K562 (cell line): ENCODE measurements at regions not wholly inside any gene's neighbourhood (a gene's known extent, or its start where the extent isn't known, plus 50 kb on each side); places are given as distances from the start of the nearest gene placed in this dataset.

Experiments
- CEBPB ChIP-seq: fragments of 450-650 bp; IDR thresholded peaks from 2 replicates; pipeline ENCODE4 v1.6.1; 2016; ENCODE audit warnings: missing genetic modification characterization, missing compliant biosample characterization
- CEBPG ChIP-seq, 3 experiments: fragments of 200-800 bp in 1 of 3; sonication (Bioruptor generic) in 1 of 3; sonication (generic) in 1 of 3; formaldehyde crosslinking in 1 of 3; IDR thresholded peaks in 2 of 3; conservative IDR thresholded peaks in 1 of 3; 2 replicates each; pipeline versions ENCODE4 v1.6.1 to v1.8.0; 2016 to 2022; ENCODE audit warnings: missing compliant biosample characterization in 2 of 3, missing genetic modification characterization in 2 of 3, mild to moderate bottlenecking in 1 of 3, missing genetic modification reagents in 1 of 3
- GABPB2 ChIP-seq: fragments of 250-450 bp; sonication (Bioruptor Pico); conservative IDR thresholded peaks from 2 replicates; pipeline ENCODE4 v1.5.1; 2021; ENCODE audit warnings: mild to moderate bottlenecking
- POLR2A ChIP-seq: fragments of 450-650 bp; conservative IDR thresholded peaks from 2 replicates; pipeline ENCODE4 v1.6.1; 2016
- RFX5 ChIP-seq: IDR thresholded peaks from 2 replicates; pipeline ENCODE4 v1.6.1; 2011; ENCODE audit warnings: low read depth, mild to moderate bottlenecking, improper control_type of control experiment, low read length
- RUNX1 ChIP-seq: sonication (generic); IDR thresholded peaks from 2 replicates; pipeline ENCODE4 v1.6.1; 2016; ENCODE audit warnings: antibody characterized with exemption, low read depth
- TAF15 ChIP-seq: fragments of 200-400 bp; formaldehyde crosslinking; IDR thresholded peaks from 2 replicates; pipeline ENCODE4 v1.6.1; 2017; ENCODE audit warnings: mild to moderate bottlenecking, low read depth, low read length, moderate library complexity
- ZNF274 ChIP-seq: IDR thresholded peaks from 2 replicates; pipeline ENCODE4 v1.6.1; 2011; ENCODE audit warnings: low read depth, mild to moderate bottlenecking, low read length, moderate library complexity, borderline replicate concordance
- ZNF282 ChIP-seq: sonication (generic); formaldehyde crosslinking; IDR thresholded peaks from 2 replicates; pipeline ENCODE4 v1.8.1; 2023; ENCODE audit warnings: missing genetic modification reagents
- TF ChIP-seq, protein P1 (sequence below): sonication (generic); formaldehyde crosslinking; IDR thresholded peaks from 2 replicates; pipeline ENCODE4 v1.8.0; 2023; ENCODE audit warnings: mild to moderate bottlenecking, missing genetic modification reagents
- TF ChIP-seq, protein P2 (sequence below), 2 experiments: fragments of 450-650 bp in 1 of 2; IDR thresholded peaks; 2 replicates each; pipeline ENCODE4 v1.6.1; 2011 to 2017; ENCODE audit warnings: low read depth in 2 of 2, antibody characterized with exemption in 1 of 2, borderline replicate concordance in 1 of 2, low read length in 1 of 2, mild to moderate bottlenecking in 1 of 2, mixed read lengths in 1 of 2; ENCODE audit not compliant: control insufficient read depth in 1 of 2
- TF ChIP-seq, protein P3 (sequence below): sonication (generic); formaldehyde crosslinking; IDR thresholded peaks from 2 replicates; pipeline ENCODE4 v1.8.1; 2023; ENCODE audit warnings: mild to moderate bottlenecking, missing genetic modification reagents

DNA sequence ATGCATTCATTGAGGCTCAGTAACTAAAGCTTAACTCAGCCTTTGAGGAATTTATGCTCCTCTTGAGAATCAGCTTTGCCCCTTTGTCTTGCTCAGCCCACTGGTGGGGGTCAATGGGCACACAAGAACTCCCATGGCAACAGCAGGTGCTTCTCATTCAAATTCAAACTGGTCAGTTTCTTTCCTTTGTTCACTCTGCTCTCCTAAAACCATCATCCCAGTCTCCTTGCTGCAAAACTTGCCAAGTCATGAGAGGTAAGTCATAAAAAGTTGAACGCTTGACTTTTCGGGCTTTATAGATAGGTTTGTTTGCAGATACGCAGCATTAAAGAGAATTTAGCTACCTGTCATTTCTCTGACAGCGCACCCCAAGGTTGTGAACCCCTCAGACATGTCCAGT lies 146.8 kb downstream of the TFAP2A start:
- TF ChIP-seq, protein P1, sequence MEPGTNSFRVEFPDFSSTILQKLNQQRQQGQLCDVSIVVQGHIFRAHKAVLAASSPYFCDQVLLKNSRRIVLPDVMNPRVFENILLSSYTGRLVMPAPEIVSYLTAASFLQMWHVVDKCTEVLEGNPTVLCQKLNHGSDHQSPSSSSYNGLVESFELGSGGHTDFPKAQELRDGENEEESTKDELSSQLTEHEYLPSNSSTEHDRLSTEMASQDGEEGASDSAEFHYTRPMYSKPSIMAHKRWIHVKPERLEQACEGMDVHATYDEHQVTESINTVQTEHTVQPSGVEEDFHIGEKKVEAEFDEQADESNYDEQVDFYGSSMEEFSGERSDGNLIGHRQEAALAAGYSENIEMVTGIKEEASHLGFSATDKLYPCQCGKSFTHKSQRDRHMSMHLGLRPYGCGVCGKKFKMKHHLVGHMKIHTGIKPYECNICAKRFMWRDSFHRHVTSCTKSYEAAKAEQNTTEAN (CRISPR knock-in tag) = no peak
- no peak for TF ChIP-seq POLR2A
- TF ChIP-seq RFX5 = no peak
- TF ChIP-seq, protein P2, sequence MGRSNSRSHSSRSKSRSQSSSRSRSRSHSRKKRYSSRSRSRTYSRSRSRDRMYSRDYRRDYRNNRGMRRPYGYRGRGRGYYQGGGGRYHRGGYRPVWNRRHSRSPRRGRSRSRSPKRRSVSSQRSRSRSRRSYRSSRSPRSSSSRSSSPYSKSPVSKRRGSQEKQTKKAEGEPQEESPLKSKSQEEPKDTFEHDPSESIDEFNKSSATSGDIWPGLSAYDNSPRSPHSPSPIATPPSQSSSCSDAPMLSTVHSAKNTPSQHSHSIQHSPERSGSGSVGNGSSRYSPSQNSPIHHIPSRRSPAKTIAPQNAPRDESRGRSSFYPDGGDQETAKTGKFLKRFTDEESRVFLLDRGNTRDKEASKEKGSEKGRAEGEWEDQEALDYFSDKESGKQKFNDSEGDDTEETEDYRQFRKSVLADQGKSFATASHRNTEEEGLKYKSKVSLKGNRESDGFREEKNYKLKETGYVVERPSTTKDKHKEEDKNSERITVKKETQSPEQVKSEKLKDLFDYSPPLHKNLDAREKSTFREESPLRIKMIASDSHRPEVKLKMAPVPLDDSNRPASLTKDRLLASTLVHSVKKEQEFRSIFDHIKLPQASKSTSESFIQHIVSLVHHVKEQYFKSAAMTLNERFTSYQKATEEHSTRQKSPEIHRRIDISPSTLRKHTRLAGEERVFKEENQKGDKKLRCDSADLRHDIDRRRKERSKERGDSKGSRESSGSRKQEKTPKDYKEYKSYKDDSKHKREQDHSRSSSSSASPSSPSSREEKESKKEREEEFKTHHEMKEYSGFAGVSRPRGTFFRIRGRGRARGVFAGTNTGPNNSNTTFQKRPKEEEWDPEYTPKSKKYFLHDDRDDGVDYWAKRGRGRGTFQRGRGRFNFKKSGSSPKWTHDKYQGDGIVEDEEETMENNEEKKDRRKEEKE (IDR thresholded peaks at IDR 0.05; ENCODE audit: borderline replicate concordance in 1 of 2, control insufficient read depth in 1 of 2, low read depth in 2 of 2, low read length in 1 of 2) = no peak
- TF ChIP-seq CEBPB = no peak
- no peak for TF ChIP-seq RUNX1
- TF ChIP-seq, protein P3, sequence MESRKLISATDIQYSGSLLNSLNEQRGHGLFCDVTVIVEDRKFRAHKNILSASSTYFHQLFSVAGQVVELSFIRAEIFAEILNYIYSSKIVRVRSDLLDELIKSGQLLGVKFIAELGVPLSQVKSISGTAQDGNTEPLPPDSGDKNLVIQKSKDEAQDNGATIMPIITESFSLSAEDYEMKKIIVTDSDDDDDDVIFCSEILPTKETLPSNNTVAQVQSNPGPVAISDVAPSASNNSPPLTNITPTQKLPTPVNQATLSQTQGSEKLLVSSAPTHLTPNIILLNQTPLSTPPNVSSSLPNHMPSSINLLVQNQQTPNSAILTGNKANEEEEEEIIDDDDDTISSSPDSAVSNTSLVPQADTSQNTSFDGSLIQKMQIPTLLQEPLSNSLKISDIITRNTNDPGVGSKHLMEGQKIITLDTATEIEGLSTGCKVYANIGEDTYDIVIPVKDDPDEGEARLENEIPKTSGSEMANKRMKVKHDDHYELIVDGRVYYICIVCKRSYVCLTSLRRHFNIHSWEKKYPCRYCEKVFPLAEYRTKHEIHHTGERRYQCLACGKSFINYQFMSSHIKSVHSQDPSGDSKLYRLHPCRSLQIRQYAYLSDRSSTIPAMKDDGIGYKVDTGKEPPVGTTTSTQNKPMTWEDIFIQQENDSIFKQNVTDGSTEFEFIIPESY (CRISPR knock-in tag) = no peak
- no peak for TF ChIP-seq TAF15
- no peak for TF ChIP-seq CEBPG (CRISPR knock-in tag; IDR thresholded peaks at IDR 0.05)
- no peak for TF ChIP-seq CEBPG (tag; conservative IDR thresholded peaks at IDR 0.05 in 1 of 2, IDR thresholded peaks at IDR 0.05 in 1 of 2)
- no peak for TF ChIP-seq GABPB2 (CRISPR knock-in tag)
- no peak for TF ChIP-seq ZNF282
- TF ChIP-seq ZNF274 = no peak
